ENCODE measurements at regions not wholly inside any gene's neighbourhood (a gene's known extent, or its start where the extent isn't known, plus 50 kb on each side); places are given as distances from the start of the nearest gene placed in this dataset.
"Not testable (repeated sequence)": the region's sequence is repeated elsewhere in the genome, so short reads cannot be mapped to it uniquely, and the experiment has no call there.

GRCh38 chr3:39577541-39577940 is 110.1 kb downstream of the MOBP start:
- Histone ChIP-seq H3K79me2 (no peaks in the 10 kb centered on the region), H3K27ac (no peak overlapping the region), H3K4me2 (ENCODE audit: low read length) (no peak overlapping the region), H3K9me3 (ENCODE audit: control insufficient read depth, low read length) (no peaks in the 10 kb centered on the region), H3K27me3 (ENCODE audit: control insufficient read depth, insufficient read depth, low read length) (no peaks in the 10 kb centered on the region), H2AFZ (no peak overlapping the region), H3K4me1 (no peaks in the 10 kb centered on the region), H3K4me3 (ENCODE audit: low read depth, low read length) (no peak overlapping the region), H3K36me3 (ENCODE audit: control insufficient read depth, insufficient read depth, low read length) (no peaks in the 10 kb centered on the region), H3K9ac (no peak overlapping the region)
- TF ChIP-seq, protein P1, sequence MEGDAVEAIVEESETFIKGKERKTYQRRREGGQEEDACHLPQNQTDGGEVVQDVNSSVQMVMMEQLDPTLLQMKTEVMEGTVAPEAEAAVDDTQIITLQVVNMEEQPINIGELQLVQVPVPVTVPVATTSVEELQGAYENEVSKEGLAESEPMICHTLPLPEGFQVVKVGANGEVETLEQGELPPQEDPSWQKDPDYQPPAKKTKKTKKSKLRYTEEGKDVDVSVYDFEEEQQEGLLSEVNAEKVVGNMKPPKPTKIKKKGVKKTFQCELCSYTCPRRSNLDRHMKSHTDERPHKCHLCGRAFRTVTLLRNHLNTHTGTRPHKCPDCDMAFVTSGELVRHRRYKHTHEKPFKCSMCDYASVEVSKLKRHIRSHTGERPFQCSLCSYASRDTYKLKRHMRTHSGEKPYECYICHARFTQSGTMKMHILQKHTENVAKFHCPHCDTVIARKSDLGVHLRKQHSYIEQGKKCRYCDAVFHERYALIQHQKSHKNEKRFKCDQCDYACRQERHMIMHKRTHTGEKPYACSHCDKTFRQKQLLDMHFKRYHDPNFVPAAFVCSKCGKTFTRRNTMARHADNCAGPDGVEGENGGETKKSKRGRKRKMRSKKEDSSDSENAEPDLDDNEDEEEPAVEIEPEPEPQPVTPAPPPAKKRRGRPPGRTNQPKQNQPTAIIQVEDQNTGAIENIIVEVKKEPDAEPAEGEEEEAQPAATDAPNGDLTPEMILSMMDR (IDR thresholded peaks at IDR 0.05): no peak

DNA sequence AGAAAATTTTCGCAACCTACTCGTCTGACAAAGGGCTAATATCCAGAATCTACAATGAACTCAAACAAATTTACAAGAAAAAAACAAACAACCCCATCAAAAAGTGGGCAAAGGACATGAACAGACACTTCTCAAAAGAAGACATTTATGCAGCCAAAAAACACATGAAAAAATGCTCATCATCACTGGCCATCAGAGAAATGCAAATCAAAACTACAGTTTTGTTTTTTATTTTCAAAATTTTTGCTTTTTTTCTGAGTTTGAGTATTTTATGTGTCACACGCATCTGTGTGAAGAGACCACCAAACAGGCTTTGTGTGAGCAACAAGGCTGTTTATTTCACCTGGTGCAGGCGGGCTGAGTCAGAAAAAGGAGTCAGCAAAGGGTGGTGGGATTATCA is 118.7 kb downstream of the MOBP start:
- H3K36me3 ChIP-seq (ENCODE audit: control insufficient read depth, insufficient read depth, low read length); H3K4me2 ChIP-seq (ENCODE audit: low read length); H3K4me3 ChIP-seq (ENCODE audit: low read depth, low read length); H3K79me2 ChIP-seq; H3K4me1 ChIP-seq; H3K9me3 ChIP-seq (ENCODE audit: control insufficient read depth, low read length); H3K9ac ChIP-seq; H3K27ac ChIP-seq; H3K27me3 ChIP-seq (ENCODE audit: control insufficient read depth, insufficient read depth, low read length); H2AFZ ChIP-seq: not testable (repeated sequence)

- no peaks in the 10 kb centered on the region for H3K79me2 ChIP-seq
- H3K27me3 ChIP-seq (ENCODE audit: control insufficient read depth, insufficient read depth, low read length): no peaks in the 10 kb centered on the region
- H3K9ac ChIP-seq: no peak overlapping the region
- no peaks in the 10 kb centered on the region for H3K36me3 ChIP-seq (ENCODE audit: control insufficient read depth, insufficient read depth, low read length)
- no peaks in the 10 kb centered on the region for H3K4me1 ChIP-seq
- no peak overlapping the region for H3K4me3 ChIP-seq (ENCODE audit: low read depth, low read length)
- no peaks in the 10 kb centered on the region for H3K9me3 ChIP-seq (ENCODE audit: control insufficient read depth, low read length)
- no peak overlapping the region for H2AFZ ChIP-seq
- H3K4me2 ChIP-seq (ENCODE audit: low read length): no peak overlapping the region
- no peak overlapping the region for H3K27ac ChIP-seq
- TF ChIP-seq, protein P1 (IDR thresholded peaks at IDR 0.05): no peak
Observed at GRCh38 chr3:39587113-39587512, 119.6 kb downstream of the MOBP start.

GRCh38 chr3:39590806-39591205 is 123.3 kb downstream of the MOBP start:
- H3K4me3 ChIP-seq (ENCODE audit: low read depth, low read length): no peak overlapping the region
- H3K27me3 ChIP-seq (ENCODE audit: control insufficient read depth, insufficient read depth, low read length): no peaks in the 10 kb centered on the region
- no peak overlapping the region for H3K9ac ChIP-seq
- H3K4me2 ChIP-seq (ENCODE audit: low read length): no peak overlapping the region
- H3K4me1 ChIP-seq: no peaks in the 10 kb centered on the region
- H3K36me3 ChIP-seq (ENCODE audit: control insufficient read depth, insufficient read depth, low read length): no peaks in the 10 kb centered on the region
- no peak overlapping the region for H3K27ac ChIP-seq
- no peaks in the 10 kb centered on the region for H3K9me3 ChIP-seq (ENCODE audit: control insufficient read depth, low read length)
- no peak overlapping the region for H2AFZ ChIP-seq
- no peaks in the 10 kb centered on the region for H3K79me2 ChIP-seq
- TF ChIP-seq, protein P1 (IDR thresholded peaks at IDR 0.05): no peak

- H3K4me1 ChIP-seq: no peaks in the 10 kb centered on the region
- H3K9me3 ChIP-seq (ENCODE audit: control insufficient read depth, low read length): no peaks in the 10 kb centered on the region
- H3K9ac ChIP-seq: no peak overlapping the region
- H3K27ac ChIP-seq: no peak overlapping the region
- TF ChIP-seq, protein P1 (IDR thresholded peaks at IDR 0.05): no peak
- H3K4me3 ChIP-seq (ENCODE audit: low read depth, low read length): no peak overlapping the region
- H3K36me3 ChIP-seq (ENCODE audit: control insufficient read depth, insufficient read depth, low read length): no peaks in the 10 kb centered on the region
- no peak overlapping the region for H3K4me2 ChIP-seq (ENCODE audit: low read length)
- no peaks in the 10 kb centered on the region for H3K27me3 ChIP-seq (ENCODE audit: control insufficient read depth, insufficient read depth, low read length)
- no peak overlapping the region for H2AFZ ChIP-seq
- H3K79me2 ChIP-seq: no peaks in the 10 kb centered on the region
Observed at GRCh38 chr3:39592311-39593050, 125.0 kb downstream of the MOBP start.

Data from parathyroid adenoma (tissue), 2 donors.